HG02943 (cell line): ENCODE measurements at regions not wholly inside any gene's neighbourhood (a gene's known extent, or its start where the extent isn't known, plus 50 kb on each side); places are given as distances from the start of the nearest gene placed in this dataset.

Experiments used
- ATAC-seq: cut with Tn5 transposase; IDR thresholded peaks from one replicate; pipeline ENCODE4 v1.9.1; 2021; ENCODE audit warnings: mild to moderate bottlenecking, low read depth, moderate library complexity; ENCODE audit not compliant: unreplicated experiment

DNA sequence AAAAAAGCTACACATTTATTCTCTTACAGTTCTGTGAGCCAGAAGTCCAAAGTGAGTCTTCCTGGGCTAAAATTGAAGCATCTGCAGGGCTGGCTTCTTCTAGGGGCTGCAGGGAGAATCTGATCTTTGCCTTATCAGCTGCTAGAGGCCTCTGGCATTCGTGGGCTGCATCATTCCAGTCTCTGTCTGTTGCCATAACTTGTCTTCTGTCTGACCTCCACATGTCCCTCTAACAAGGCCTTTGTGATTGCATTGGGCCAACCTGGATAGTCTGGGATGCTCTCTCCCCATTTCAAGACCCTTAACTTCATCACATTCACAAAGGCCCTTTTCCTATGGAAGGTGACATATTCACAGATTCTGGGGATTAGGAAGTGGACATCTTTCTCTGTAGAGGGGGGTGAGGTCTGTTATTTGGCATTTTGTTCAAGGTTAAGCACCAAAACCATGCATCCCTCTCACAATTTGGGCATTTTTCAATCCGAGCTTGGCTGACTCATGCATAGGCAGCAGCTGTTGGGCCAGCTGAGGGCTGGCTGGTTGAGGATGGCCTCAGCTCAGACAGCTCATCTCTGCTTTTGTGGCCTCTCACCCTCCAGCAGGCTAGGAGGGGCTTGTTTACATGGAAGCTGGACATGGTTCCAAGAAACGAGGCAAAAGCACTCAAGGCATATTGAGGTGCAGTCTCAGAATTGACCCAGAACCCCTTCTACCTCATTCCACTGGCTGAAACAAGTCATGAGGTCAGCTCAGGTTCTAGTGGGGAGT lies 116.1 kb upstream of the NXT1 start:
- ATAC-seq: no peak

DNA sequence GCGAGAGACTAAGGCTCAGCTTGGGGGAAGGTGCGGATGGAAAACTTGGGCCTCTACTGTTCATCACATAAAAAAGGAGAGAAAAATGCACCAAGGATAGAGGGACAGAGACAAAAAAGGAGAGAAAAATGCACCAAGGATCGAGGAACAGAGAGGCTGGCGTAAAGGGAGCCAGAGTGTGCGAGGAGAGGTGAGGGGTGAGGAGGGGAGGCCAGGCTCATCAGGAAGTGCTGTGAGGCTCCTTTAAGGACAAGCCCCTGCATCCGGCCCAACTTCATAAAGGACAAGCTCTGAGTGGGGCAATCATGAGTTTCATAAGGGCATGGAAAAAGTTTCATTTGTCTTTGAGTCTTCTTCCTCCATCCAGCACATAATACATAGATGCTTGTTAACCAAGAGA lies 117.2 kb upstream of the NXT1 start:
- no peak for ATAC-seq

DNA sequence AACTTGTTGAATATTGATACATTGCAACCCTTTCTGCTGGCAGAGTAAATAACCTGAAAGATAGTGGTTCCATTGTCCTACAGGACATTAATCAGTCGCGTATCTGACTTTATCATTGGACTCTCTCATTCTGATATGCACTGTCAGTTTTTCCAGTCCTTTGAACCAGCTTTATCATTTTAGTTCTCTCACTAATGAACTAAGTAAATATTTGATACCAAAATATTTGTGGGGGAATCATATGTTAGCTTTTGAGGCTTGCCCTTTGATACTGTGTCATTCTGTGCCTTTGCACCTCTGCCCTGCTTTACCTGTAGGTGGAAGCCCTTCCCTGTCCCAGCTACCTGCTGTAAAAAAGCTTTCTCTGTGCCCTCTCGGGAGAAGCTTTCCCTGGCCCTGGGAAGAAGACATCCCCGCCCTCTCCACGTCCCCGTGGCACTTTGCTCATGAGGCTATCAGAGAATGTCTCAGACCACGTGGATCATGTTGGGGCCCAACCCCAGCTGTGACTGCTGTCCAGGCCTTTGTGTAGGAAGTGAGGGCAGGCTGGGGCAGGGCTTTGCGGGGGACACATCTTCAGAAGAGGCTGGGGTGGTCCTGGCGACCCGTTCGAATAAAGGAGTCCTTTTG lies 117.8 kb upstream of the NXT1 start:
- ATAC-seq: no peak

DNA sequence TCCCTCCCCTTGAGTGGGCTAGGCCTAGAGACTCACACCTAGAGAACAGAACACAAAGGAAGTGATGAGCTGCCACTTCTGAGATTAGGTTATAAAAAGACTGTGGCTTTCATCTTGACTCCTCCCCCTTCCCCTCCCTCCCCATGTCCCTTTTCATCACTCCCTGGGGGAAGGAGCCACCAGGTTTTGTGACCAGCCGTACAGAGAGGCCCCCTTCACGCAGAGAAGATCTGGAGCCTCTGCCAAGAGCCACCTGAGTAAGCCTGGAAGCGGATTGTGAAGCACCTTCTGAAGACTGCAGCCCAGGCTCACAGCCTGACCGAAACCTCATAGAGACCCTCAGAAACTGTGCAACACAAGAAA lies 118.4 kb upstream of the NXT1 start:
- ATAC-seq: no peak

DNA sequence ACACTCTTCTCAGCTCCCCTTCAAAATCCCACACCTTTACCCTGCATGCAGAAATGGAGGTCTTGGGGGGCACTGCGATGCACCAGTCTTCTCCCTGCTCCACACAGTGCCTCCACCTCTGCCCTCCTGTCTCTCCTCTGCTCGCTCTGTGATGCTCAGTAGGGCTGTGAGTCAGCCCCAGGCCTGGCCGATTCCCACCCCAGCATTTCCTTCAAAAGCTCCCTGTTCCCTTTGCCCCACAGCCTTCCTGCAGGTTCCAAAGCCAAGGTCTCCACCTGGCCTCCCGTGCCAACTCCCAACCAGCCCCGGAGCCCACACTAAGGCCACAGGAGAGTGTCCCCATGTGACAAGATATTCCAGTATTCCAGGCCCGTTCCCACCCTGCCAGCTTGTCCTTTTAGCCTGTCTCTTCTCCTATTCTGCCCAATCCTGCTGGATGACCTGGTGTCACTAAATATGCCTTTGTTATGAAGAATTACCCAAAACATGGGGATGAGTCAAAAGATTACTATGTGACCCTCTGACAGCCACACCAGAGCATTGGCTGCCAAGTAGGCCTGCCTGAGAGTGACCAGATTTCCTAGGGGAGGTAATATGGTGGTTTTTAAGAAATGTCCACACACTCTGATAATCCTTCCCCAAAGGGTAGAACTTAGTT lies 118.9 kb upstream of the NXT1 start:
- no peak for ATAC-seq

DNA sequence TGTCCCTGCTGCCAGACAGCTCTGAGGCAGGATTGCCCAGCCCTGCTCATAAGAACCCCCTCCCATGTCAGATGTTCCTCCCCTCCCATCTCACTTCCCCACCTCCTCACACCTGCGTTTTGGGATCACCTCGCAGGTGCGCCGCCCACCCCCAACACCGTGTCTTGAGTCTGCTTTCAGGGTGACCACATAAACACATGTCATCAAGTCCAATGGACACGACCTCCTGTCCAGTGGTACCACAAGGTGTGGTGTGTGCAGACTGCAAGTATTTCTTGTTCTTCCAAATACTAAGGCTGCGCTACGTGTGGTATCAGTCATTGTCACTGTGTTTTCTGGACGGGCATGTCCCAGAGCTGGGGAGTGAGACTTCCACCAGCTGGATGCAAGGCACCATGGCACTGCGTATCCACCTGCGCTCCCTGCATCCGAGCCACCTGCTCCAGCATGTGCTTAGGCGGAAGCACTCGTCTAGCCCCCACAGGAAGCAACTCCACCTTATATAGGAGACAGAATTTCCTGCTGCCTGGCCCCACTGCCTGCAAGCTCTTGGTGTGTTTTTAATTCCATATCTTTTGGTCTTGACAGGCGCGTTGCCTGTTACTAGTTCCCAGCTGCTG lies 119.7 kb upstream of the NXT1 start:
- ATAC-seq: no peak

DNA sequence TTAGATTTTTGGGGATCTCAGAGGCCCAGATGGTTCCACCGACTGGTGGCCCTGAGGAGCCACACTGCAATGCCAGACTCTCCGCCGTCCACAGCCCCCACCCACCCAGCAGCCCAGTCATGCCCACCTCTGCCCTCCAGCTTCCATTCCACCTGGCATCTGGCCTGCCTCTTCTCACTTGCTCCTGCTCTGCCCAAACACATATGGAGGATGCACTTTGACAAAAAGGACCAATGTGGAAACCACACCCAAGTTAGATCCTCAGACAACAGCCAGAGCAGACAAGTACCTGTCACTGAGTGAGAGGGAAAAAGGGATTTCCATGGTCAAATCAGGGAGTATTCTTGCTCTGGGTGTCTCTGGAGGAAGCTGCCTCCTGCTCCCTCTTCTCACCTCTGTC lies 120.6 kb upstream of the NXT1 start:
- no peak for ATAC-seq

DNA sequence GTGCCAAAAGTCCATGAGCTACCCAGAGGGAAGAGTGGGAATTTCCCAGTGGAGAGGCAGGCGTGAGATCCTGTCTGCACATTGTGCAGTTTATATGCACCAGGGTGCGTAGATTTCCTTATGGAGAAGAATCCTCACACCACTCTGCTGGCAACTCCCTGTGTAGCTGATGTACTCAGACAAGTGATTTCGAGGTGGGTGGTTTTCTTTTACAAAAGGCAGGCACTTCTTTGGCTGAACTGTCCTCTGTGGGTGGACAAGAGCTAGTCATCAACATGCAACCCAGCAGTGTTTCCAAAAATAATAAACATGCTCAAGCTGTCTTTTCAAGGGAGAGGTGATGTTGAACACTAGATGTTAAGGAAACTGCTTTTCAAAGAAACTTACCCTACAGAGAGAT lies 121.7 kb upstream of the NXT1 start:
- no peak for ATAC-seq

DNA sequence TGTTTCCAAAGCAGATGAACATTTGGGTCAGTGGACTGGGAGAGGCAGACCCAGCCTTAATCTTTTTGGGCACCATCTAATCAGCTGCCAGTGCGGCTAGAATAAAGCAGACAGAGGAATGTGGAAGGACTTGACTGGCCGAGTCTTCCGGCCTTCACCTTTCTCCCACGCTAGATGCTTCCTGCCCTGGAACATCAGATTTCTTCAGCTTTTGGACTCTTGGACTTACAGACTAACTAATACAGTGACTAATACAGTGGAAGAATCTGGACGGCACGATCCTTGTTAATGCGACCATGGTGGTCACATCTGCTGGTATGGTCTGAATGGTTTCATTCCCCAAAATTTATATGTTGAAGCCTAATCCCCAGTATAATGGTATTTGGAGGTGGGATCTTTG lies 122.6 kb upstream of the NXT1 start:
- no peak for ATAC-seq

DNA sequence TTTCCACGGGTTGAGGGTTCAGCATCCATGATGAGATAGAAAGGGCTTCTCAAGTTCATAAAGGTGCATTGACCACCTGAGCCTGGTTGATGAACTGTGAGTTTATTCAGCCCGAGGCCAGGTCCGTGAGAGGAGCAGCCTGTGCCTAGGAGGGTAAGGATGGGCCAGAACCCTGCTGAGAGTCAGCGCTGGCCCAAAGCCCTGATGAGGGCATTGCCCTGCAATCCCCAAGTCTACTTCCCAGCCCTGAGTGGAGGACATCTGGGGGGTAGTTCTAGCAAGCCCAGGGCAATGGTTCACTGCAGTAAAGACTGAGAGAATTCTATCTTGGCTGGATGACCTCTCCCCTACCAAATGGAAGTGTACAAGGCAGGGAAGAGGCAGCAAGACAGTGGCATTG lies 123.3 kb upstream of the NXT1 start:
- no peak for ATAC-seq

DNA sequence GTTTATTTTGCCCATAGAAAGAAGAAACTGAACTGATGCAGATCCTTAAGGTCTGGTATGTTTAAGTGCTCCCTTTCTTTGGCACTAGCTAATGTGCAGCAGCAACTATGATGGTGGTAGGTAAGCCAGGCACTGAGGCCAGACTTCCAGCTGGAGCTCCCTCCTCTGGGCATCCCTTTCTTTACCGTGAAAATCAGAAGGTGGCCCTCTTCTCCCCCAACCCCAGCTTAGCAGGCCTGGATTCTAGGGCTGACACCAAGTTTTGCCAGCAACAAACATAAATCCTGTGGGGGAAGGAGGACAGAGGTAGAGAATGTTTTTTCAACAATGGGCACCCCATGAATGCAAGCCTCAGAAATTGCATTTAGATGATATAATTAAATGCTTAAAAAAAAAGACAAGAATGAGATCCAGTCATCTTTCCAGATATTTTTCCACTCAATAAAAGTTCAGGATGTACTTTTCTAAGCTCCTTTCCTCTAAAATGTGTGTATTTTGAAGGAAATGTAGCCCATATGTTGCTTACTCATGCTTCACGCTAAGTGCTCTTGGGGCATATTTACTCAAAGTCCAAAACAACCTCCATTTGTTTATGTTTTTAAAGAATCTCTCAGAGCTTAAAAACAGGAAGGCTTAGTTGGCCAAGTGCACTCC lies 123.9 kb upstream of the NXT1 start:
- no peak for ATAC-seq

DNA sequence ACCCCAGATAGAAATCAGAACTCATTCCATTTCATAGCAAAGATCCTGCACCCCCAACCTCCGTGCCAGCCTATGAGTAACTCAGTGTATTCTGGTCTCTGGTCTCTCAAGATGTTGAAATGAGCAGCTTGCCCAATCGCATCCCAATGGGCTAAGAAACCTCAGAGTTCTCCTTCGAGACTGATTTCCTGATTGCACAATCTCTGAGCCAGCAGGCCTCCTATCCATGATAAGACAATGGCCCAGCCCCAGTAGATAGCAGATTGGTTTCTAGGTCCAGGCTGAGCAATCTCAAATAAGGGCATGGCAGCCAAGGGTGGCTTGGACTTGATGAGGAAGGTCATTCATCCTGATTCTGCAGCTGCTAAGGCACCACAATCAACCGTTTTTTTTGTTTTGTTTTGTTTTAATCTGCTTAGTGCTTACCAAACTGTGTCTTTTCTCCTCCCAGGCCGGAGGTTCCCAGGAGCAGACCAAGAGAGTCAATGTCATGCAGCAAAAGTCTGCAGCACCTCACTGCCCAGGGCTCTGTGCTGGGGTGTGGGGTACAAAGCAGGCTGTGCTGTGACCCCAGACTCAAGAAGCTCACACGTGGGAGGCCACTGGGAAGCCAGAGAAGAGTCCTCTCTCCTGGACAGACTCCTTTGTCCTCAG lies 125.1 kb upstream of the NXT1 start:
- no peak for ATAC-seq

DNA sequence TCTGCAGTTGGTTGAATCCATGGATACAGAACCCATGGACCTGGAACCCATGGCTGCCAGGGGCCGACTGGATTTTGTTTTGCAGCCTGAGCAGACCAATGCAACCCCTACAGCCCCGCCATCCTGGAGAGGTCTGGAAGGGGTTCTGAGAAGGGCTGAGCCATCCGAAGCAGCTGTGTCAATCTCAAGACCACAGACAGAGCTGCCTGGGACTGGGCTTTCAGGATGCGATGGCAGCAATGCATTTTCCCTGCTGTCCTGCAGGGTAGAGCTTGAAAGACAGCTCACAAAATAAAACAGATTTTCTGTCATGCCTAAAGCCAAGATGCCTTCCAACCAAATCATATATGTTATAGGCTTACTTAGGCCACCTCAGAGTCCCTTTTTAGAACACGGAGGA lies 125.8 kb upstream of the NXT1 start:
- ATAC-seq: no peak

DNA sequence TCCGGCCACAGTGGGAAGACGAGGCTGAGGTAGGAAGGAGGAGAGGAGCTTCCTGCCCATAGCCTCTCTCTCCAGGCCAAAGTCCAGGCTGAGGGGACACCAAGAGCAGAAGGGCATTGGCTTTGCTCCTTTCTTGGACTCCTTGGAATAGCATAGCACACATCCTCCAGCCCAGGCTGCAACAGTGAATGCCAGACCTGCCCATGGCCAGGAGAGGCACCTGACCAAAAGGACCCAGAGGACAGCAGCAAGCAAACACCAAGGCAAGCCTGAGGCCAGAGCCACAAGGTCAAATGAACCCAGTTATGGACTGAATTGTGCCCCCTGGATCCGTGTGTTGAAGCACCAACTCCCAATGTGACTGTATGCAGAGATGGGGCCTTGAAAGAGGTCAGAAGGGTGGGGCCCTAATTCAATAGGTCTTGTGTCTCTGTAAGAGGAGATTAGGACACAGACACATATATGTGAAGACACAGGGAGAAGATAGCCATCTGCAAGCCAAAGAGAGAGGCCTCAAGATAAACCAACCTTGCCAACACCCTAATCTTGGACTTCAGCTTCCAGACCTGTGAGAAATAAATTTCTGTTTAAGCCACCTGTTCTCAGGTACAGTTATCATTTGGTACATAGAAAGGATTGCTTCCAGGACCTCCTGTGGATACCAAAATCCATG lies 126.5 kb upstream of the NXT1 start:
- no peak for ATAC-seq

DNA sequence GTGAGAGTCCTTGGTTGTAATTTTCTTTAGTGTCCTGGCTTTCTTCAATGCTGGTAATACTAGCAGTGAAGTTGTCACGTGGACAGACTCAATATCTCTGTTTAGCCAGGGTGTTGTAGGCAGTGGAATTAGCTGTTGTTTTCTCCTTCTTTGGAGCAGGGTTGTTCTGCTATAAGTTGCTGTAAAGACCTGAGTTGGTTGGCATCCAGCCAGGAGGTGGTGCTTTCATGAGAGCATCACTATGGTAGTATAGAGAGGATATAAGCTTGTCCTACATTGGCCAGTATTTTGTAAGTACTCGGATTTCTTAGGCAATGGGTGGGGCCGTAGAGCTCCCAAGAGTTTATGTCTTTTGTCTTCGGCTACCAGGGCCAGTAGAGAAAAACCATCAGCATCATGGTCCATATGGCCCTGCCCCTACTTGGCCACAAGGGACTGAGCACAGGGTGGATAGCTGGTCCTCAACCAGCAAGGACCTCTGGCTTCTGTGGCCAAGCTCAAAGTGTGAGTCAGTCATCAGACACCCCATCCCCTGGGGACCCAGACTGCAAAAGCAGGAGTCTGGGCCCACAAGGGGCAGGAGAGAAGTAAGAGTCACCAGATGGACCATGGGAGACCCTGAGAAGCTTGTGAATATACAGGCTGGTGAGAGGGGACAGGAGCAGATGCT lies 127.9 kb upstream of the NXT1 start:
- no peak for ATAC-seq

DNA sequence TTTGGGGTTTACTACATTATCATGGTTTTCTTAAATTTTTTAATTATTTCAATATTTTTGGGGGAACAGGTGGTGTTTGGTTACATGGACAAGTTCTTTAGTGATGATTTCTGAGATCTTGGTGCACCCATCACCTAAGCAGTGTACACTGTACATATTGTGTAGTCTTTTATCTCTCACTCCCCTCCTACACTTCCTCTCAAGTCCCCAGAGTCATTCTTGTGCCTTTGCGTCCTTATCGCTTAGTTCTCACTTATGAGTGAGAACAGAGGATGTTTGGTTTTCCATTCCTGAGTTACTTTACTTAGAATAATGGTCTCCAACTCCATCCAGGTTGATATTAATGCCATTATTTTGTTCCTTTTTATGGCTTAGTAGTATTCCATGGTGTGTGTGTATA lies 130.9 kb upstream of the CD93 start:
- no peak for ATAC-seq

DNA sequence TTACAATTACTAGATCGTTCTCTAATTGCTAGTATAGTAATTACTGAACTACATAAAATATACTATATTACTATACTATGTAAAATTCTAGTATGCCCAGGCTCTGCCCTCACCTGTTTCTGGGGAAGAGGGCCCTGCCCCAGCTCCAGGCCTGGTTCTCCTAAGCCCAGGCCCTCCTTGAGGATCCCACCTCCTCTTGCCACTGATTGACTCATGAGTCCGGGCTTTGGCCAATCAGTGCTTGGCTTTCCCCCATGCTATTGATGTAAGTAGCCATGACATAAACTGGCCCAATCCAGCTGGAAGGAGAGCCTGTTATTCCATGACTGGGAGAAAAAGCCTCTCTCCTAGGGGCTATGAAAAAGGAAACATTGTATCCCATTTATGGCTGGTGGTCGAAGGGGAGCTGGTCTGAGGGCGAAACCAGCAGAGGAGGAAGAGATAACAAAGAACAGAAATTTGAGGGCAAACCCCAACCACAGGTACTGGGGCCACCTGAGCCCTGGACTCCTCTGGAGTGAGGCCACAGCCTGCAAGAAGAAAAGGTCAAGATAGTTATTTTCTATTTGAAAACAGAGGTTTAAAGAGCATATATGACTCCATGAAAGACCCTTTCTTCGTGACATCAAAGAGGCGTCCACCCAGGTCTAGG lies 129.3 kb upstream of the CD93 start:
- ATAC-seq: no peak

DNA sequence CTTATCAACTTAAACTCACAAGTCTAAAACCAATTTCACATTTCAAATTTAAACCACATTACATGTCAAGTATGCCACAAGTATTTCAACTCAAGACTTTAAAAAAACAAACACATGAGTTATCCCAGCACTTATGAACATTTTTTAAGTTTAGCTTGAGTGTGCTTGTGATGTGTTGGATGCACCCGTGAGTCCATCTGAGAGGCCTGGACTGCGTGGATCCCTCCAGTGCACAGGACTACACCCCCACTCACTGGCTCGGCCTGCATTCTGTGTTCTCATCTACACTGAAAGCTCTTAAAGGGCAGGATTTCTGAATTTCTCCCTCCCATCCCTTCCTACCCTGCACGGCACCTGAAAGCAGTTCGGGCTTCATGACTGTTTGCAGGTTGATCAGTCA lies 128.8 kb upstream of the CD93 start:
- ATAC-seq: no peak

DNA sequence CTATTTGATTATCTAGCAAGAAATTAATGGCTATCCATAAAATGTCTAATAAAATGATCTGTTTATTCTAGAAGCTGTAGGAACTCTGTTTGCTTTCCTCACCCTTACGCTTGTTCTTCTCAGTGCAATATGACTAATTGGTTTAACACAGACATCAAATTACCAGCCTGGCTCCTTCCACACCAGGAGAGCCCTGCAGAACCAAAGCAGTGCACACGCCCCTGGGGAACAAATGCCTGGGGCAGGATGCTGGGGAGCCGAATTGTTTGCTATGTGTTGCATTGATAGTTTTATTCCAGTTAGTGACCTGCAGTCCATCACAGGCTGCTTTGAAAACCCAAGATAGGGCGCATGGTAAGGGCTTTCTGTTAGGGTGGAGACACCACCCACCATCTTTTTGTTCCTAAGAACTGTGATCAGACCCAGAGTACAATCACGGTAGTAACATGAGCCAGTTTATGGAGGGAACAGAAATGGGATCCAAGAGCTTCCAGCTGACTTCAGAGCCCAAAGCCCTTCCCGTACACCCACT lies 126.4 kb upstream of the CD93 start:
- ATAC-seq: no peak
